K562 (cell line): ENCODE measurements at regions not wholly inside any gene's neighbourhood (a gene's known extent, or its start where the extent isn't known, plus 50 kb on each side); places are given as distances from the start of the nearest gene placed in this dataset.

ENCODE experiments used
- ATAC-seq: fragments of 200-7000 bp; cut with Tn5 transposase; 3 replicates; pipeline ENCODE4 v1.9.1; 2020; ENCODE audit warnings: moderate library complexity
- BruUV-seq: library from RNA; stranded (reverse); fragments of 400-500 nt; replicated peaks from 2 replicates; lab custom pipeline; 2021; lab: Mats Ljungman, UMichigan
- CTCF ChIA-PET: fragments of 300-600 bp; formaldehyde crosslinking; extraction: SDS; loops from one replicate; lab custom pipeline; 2021; ENCODE audit warnings: low intra/inter-chr PET ratio; lab: Yijun Ruan, JAX
- POLR2A ChIA-PET: fragments of 300-600, 350-650 bp; sonication (Branson Sonifier 250); formaldehyde crosslinking; extraction: SDS; loops from one replicate; lab custom pipeline; 2021; ENCODE audit warnings: antibody characterized with exemption, inconsistent platforms; lab: Yijun Ruan, JAX
- DNase-seq, 4 experiments: peaks; one replicate each; pipeline versions ENCODE4 v3.0.0 to v3.0.0-alpha.2; 2011 to 2018; ENCODE audit warnings: low spot score in 3 of 4, mixed read lengths in 3 of 4; ENCODE audit errors: extremely low read depth in 1 of 4
- FAIRE-seq: peaks from 2 replicates; lab custom pipeline; 2011; peaks lifted over from hg19 to GRCh38; lab: Jason Lieb, UNC
- H2AFZ ChIP-seq: 2 replicates; pipeline ENCODE4 v1.6.0; 2011; ENCODE audit warnings: low read depth, low read length, control low read depth, inconsistent platforms
- H3K27ac ChIP-seq: fragments of 200-600 bp; 3 replicates; pipeline ENCODE4 v1.8.0; 2011; ENCODE audit warnings: low read depth, mild to moderate bottlenecking, control low read depth, inconsistent platforms, low read length, moderate library complexity, mixed read lengths; ENCODE audit errors: extremely low read depth
- H3K27me3 ChIP-seq, 2 experiments: fragments of 300-600 bp in 1 of 2; 2 replicates in 1 of 2; 3 replicates in 1 of 2; pipeline versions ENCODE4 v1.6.0 to v1.8.0; 2011; ENCODE audit warnings: inconsistent platforms in 2 of 2, low read length in 2 of 2, mild to moderate bottlenecking in 1 of 2, mixed read lengths in 1 of 2, moderate library complexity in 1 of 2; ENCODE audit not compliant: control insufficient read depth in 2 of 2, insufficient read depth in 2 of 2
- H3K36me3 ChIP-seq: fragments of 300-600 bp; 3 replicates; pipeline ENCODE4 v1.8.0; 2011; ENCODE audit warnings: mild to moderate bottlenecking, low read length, inconsistent platforms; ENCODE audit not compliant: control insufficient read depth, insufficient read depth
- H3K4me1 ChIP-seq, 2 experiments: fragments of 200-600 bp in 1 of 2; replicated peaks in 1 of 2; 2 replicates in 1 of 2; 3 replicates in 1 of 2; pipeline versions ENCODE4 v1.5.1 to v1.8.0; 2011; ENCODE audit warnings: inconsistent platforms in 2 of 2, low read length in 2 of 2, mild to moderate bottlenecking in 1 of 2, mixed read lengths in 1 of 2, moderate library complexity in 1 of 2; ENCODE audit not compliant: control insufficient read depth in 2 of 2, insufficient read depth in 2 of 2
- H3K4me2 ChIP-seq: 2 replicates; pipeline ENCODE4 v1.6.1; 2011; ENCODE audit warnings: low read length, control low read depth, inconsistent platforms, mixed read lengths; ENCODE audit not compliant: insufficient read depth
- H3K4me3 ChIP-seq: fragments of 200-600 bp; sonication (generic), shearing (Covaris generic); 2 replicates; pipeline ENCODE4 v1.5.1; 2016; ENCODE audit warnings: control low read depth, inconsistent platforms
- H3K79me2 ChIP-seq: fragments of 200-600 bp; 3 replicates; pipeline ENCODE4 v1.8.0; 2011; ENCODE audit warnings: low read length, inconsistent platforms; ENCODE audit not compliant: control insufficient read depth, insufficient read depth
- H3K9ac ChIP-seq, 2 experiments: 2 replicates each; pipeline versions ENCODE4 v1.6.0 to v1.6.1; 2011; ENCODE audit warnings: low read depth in 2 of 2, low read length in 2 of 2, control low read depth in 1 of 2, inconsistent platforms in 1 of 2, mild to moderate bottlenecking in 1 of 2, mixed read lengths in 1 of 2; ENCODE audit not compliant: insufficient read depth in 1 of 2
- H3K9me1 ChIP-seq: one replicate; pipeline ENCODE4 v1.6.0; 2011; ENCODE audit warnings: inconsistent platforms, mild to moderate bottlenecking, low read length, moderate library complexity; ENCODE audit not compliant: control insufficient read depth, insufficient read depth
- H3K9me3 ChIP-seq: replicated peaks from 2 replicates; pipeline ENCODE4 v1.5.1; 2011; ENCODE audit warnings: low read depth, low read length, inconsistent platforms; ENCODE audit not compliant: control insufficient read depth, insufficient read depth
- H4K20me1 ChIP-seq: replicated peaks from 2 replicates; pipeline ENCODE4 v1.6.1; 2011; ENCODE audit warnings: low read length, inconsistent platforms, mixed read lengths; ENCODE audit not compliant: control insufficient read depth, insufficient read depth
- ARHGAP35 ChIP-seq: fragments of 450-650 bp; IDR thresholded peaks from 2 replicates; pipeline ENCODE4 v1.6.1; 2018; ENCODE audit not compliant: partially characterized antibody
- ETV1 ChIP-seq: fragments of 450-650 bp; conservative IDR thresholded peaks from 2 replicates; pipeline ENCODE4 v1.6.1; 2016; ENCODE audit warnings: missing genetic modification characterization, control low read depth, low read depth, missing compliant biosample characterization
- MAFF ChIP-seq: IDR thresholded peaks from 2 replicates; pipeline ENCODE4 v1.6.1; 2012; ENCODE audit warnings: low read length, improper control_type of control experiment
- MBD2 ChIP-seq: sonication (generic); IDR thresholded peaks from 2 replicates; pipeline ENCODE4 v1.6.1; 2016; ENCODE audit warnings: low read depth, borderline replicate concordance
- MYBL2 ChIP-seq, 2 experiments: fragments of 450-650 bp in 1 of 2; sonication (generic) in 1 of 2; formaldehyde crosslinking in 1 of 2; IDR thresholded peaks; 2 replicates each; pipeline versions ENCODE4 v1.6.1 to v1.8.1; 2017 to 2022; ENCODE audit warnings: borderline replicate concordance in 1 of 2, inconsistent platforms in 1 of 2, low read depth in 1 of 2, mild to moderate bottlenecking in 1 of 2, missing genetic modification reagents in 1 of 2, moderate library complexity in 1 of 2
- PYGO2 ChIP-seq: fragments of 450-650 bp; IDR thresholded peaks from 2 replicates; pipeline ENCODE4 v1.6.1; 2016; ENCODE audit warnings: mild to moderate bottlenecking, missing genetic modification characterization, moderate library complexity, missing compliant biosample characterization
- SRSF1 ChIP-seq: fragments of 200-400 bp; formaldehyde crosslinking; IDR thresholded peaks from 2 replicates; pipeline ENCODE4 v1.6.1; 2017; ENCODE audit warnings: mild to moderate bottlenecking, low read depth, low read length, moderate library complexity
- WGBS: fragments of 100-300 bp; shearing (Covaris generic); methylation state at CpG from one replicate; pipeline ENCODE4 v1.1.6; 2016; ENCODE audit warnings: low coverage, mixed read lengths; ENCODE audit not compliant: insufficient coverage; ENCODE audit errors: missing lambda C conversion rate; 5-methylcytosine and 5-hydroxymethylcytosine counted together
- in situ Hi-C: fragments of 300-500 bp; cut with MboI; formaldehyde crosslinking; loops from 4 replicates; pipeline ENCODE4 v1.15.0; 2018; ENCODE audit warnings: inconsistent platforms, mixed read lengths
- intact Hi-C: fragments of 100-400 bp; cut with micrococcal nuclease; formaldehyde crosslinking; loops from 2 replicates; pipeline ENCODE4 v1.14.2; 2022
- TF ChIP-seq, protein P1 (sequence below): fragments of 450-650 bp; formaldehyde crosslinking; IDR thresholded peaks from 2 replicates; pipeline ENCODE4 v1.4.0; 2020; ENCODE audit warnings: mild to moderate bottlenecking, mixed read lengths
- TF ChIP-seq, protein P2 (sequence below): IDR thresholded peaks from 2 replicates; pipeline ENCODE4 v1.6.1; 2011; ENCODE audit not compliant: insufficient read length; ENCODE audit errors: extremely low read depth
- TF ChIP-seq, protein P3 (sequence below): conservative IDR thresholded peaks from 2 replicates; pipeline ENCODE4 v1.6.1; 2011; ENCODE audit warnings: low read depth, mild to moderate bottlenecking, low read length; ENCODE audit not compliant: control insufficient read depth
- TF ChIP-seq, protein P4 (sequence below): fragments of 450-650 bp; IDR thresholded peaks from 2 replicates; pipeline ENCODE4 v1.6.1; 2018; ENCODE audit warnings: mild to moderate bottlenecking, low read depth; ENCODE audit not compliant: partially characterized antibody
- TF ChIP-seq, protein P5 (sequence below): fragments of 250-450 bp; sonication (Bioruptor Pico); IDR thresholded peaks from 2 replicates; pipeline ENCODE4 v1.8.0; 2021; ENCODE audit warnings: moderate library complexity, mild to moderate bottlenecking, inconsistent platforms

DNA sequence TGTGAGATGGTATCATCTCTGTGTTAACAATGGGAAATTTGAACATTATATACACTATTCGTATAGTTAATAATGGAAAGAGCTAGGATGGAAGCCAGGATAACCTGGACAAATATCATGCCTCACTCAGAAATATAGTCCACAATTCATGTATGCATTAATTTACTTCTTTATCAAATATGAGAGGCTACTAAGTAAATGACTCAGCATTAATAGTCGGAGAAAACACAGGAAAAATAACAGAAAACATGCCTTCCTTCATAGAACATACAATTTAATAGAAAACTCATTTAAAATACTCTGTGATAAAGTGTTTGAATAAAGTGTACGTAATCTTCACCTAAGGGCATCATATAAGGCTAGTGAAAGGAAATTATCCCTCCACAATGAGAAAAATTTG is 383.4 kb upstream of the SLITRK5 start:
- H3K4me1 ChIP-seq: no peaks in the 10 kb centered on the region
- no peak overlapping the region for H3K9ac ChIP-seq
- H3K4me3 ChIP-seq: no peak overlapping the region
- ATAC-seq (no peak), FAIRE-seq (no peak), DNase-seq (no peak)
- TF ChIP-seq, protein P1, sequence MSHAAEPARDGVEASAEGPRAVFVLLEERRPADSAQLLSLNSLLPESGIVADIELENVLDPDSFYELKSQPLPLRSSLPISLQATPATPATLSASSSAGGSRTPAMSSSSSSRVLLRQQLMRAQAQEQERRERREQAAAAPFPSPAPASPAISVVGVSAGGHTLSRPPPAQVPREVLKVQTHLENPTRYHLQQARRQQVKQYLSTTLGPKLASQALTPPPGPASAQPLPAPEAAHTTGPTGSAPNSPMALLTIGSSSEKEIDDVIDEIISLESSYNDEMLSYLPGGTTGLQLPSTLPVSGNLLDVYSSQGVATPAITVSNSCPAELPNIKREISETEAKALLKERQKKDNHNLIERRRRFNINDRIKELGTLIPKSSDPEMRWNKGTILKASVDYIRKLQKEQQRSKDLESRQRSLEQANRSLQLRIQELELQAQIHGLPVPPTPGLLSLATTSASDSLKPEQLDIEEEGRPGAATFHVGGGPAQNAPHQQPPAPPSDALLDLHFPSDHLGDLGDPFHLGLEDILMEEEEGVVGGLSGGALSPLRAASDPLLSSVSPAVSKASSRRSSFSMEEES (CRISPR knock-in tag): no peak
- TF ChIP-seq, protein P2, sequence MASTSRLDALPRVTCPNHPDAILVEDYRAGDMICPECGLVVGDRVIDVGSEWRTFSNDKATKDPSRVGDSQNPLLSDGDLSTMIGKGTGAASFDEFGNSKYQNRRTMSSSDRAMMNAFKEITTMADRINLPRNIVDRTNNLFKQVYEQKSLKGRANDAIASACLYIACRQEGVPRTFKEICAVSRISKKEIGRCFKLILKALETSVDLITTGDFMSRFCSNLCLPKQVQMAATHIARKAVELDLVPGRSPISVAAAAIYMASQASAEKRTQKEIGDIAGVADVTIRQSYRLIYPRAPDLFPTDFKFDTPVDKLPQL: no peak
- TF ChIP-seq ETV1 (tag) (no peak), MYBL2 (IDR thresholded peaks at IDR 0.05; ENCODE audit: low read depth) (no peak), MYBL2 (CRISPR knock-in tag; IDR thresholded peaks at IDR 0.05; ENCODE audit: borderline replicate concordance) (no peak), MAFF (no peak), MBD2 (no peak), SRSF1 (no peak), ARHGAP35 (no peak), PYGO2 (no peak)
- TF ChIP-seq, protein P3, sequence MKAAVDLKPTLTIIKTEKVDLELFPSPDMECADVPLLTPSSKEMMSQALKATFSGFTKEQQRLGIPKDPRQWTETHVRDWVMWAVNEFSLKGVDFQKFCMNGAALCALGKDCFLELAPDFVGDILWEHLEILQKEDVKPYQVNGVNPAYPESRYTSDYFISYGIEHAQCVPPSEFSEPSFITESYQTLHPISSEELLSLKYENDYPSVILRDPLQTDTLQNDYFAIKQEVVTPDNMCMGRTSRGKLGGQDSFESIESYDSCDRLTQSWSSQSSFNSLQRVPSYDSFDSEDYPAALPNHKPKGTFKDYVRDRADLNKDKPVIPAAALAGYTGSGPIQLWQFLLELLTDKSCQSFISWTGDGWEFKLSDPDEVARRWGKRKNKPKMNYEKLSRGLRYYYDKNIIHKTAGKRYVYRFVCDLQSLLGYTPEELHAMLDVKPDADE: no peak
- TF ChIP-seq, protein P4, sequence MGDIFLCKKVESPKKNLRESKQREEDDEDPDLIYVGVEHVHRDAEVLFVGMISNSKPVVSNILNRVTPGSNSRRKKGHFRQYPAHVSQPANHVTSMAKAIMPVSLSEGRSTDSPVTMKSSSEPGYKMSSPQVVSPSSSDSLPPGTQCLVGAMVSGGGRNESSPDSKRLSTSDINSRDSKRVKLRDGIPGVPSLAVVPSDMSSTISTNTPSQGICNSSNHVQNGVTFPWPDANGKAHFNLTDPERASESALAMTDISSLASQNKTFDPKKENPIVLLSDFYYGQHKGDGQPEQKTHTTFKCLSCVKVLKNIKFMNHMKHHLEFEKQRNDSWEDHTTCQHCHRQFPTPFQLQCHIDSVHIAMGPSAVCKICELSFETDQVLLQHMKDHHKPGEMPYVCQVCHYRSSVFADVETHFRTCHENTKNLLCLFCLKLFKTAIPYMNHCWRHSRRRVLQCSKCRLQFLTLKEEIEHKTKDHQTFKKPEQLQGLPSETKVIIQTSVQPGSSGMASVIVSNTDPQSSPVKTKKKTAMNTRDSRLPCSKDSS: no peak
- TF ChIP-seq, protein P5, sequence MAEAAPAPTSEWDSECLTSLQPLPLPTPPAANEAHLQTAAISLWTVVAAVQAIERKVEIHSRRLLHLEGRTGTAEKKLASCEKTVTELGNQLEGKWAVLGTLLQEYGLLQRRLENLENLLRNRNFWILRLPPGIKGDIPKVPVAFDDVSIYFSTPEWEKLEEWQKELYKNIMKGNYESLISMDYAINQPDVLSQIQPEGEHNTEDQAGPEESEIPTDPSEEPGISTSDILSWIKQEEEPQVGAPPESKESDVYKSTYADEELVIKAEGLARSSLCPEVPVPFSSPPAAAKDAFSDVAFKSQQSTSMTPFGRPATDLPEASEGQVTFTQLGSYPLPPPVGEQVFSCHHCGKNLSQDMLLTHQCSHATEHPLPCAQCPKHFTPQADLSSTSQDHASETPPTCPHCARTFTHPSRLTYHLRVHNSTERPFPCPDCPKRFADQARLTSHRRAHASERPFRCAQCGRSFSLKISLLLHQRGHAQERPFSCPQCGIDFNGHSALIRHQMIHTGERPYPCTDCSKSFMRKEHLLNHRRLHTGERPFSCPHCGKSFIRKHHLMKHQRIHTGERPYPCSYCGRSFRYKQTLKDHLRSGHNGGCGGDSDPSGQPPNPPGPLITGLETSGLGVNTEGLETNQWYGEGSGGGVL (CRISPR knock-in tag): no peak
- POLR2A ChIA-PET: no interaction called here
- no peaks in the 10 kb centered on the region for H3K9me1 ChIP-seq
- in situ Hi-C loops: no loop called here
- no peaks in the 10 kb centered on the region for H3K9me3 ChIP-seq
- H3K36me3 ChIP-seq: no peaks in the 10 kb centered on the region
- no peak overlapping the region for H3K4me2 ChIP-seq
- no peaks in the 10 kb centered on the region for H3K27me3 ChIP-seq
- no TSS peak for BruUV-seq
- no peak overlapping the region for H2AFZ ChIP-seq
- no peak overlapping the region for H3K27ac ChIP-seq
- no peaks in the 10 kb centered on the region for H4K20me1 ChIP-seq
- CTCF ChIA-PET: no interaction called here
- H3K79me2 ChIP-seq: no peaks in the 10 kb centered on the region
- intact Hi-C loops: no loop called here
- WGBS: 3% methylated on average over 3 of the region's 3 CpGs
